Gastroesophageal sphincter (tissue), 2 donors: ENCODE measurements at regions not wholly inside any gene's neighbourhood (a gene's known extent, or its start where the extent isn't known, plus 50 kb on each side); places are given as distances from the start of the nearest gene placed in this dataset.

ENCODE experiments used
- EP300 ChIP-seq: sonication (generic); formaldehyde crosslinking; IDR thresholded peaks from one replicate; pipeline ENCODE4 v1.6.1; 2017; ENCODE audit warnings: antibody characterized with exemption, mild to moderate bottlenecking
- POLR2A ChIP-seq, 2 donors: fragments of 450-650 bp; IDR thresholded peaks; one replicate each; pipeline ENCODE4 v1.6.1; 2017; ENCODE audit warnings: antibody characterized with exemption in 2 of 2, mild to moderate bottlenecking in 2 of 2, moderate library complexity in 1 of 2

DNA sequence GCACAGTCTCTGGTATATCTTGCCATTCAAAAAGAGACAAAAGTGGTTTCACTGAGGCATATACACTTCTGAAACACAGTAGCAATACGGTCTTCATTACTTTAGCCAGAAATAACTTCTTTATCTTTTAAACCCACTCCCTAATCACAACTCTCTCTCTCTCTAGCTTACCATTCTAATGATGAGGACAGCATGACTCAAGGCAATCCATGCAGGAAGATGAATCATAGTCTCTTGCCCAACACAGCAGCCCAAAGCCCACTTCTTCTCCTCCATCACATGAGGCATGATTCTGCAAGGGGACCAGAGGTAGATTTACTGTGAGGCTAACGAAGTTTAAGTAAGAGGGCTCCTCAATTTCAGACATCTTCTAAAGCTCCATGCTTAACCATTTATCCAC, 285.0 kb upstream of the NR5A2 start:
- TF ChIP-seq POLR2A (IDR thresholded peaks at IDR 0.05) (no peak), EP300 (no peak)
